ENCODE measurements at regions not wholly inside any gene's neighbourhood (a gene's known extent, or its start where the extent isn't known, plus 50 kb on each side); places are given as distances from the start of the nearest gene placed in this dataset.

DNA sequence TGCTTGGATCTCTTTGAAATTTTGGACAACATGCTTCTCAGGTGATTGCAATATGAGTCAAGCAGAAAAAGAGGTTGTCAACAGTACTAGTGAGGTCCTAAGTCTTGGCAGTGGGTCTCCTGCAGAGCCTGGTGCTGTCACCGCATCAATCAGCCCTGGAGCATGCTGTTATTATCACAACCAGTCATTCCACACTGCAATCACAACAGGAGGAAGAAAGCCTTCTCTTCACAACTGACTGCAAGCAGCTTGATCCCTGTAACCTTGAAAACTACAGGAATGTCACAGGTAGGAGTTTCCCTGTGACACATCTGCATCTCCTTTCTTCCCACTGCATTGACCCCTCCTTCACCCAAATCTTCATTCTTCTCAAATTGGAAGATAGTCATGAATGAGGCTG is 451.1 kb upstream of the ATP11B start:
- TF ChIP-seq, protein P1, sequence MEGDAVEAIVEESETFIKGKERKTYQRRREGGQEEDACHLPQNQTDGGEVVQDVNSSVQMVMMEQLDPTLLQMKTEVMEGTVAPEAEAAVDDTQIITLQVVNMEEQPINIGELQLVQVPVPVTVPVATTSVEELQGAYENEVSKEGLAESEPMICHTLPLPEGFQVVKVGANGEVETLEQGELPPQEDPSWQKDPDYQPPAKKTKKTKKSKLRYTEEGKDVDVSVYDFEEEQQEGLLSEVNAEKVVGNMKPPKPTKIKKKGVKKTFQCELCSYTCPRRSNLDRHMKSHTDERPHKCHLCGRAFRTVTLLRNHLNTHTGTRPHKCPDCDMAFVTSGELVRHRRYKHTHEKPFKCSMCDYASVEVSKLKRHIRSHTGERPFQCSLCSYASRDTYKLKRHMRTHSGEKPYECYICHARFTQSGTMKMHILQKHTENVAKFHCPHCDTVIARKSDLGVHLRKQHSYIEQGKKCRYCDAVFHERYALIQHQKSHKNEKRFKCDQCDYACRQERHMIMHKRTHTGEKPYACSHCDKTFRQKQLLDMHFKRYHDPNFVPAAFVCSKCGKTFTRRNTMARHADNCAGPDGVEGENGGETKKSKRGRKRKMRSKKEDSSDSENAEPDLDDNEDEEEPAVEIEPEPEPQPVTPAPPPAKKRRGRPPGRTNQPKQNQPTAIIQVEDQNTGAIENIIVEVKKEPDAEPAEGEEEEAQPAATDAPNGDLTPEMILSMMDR (conservative IDR thresholded peaks at IDR 0.05; ENCODE audit: low read length): no peak
- no peak for TF ChIP-seq EZH2phosphoT487 (IDR thresholded peaks at IDR 0.05; ENCODE audit: borderline replicate concordance, low read depth, low read length)
